Stromal cell of bone marrow (primary cell): ENCODE measurements at regions not wholly inside any gene's neighbourhood (a gene's known extent, or its start where the extent isn't known, plus 50 kb on each side); places are given as distances from the start of the nearest gene placed in this dataset.

Source experiments
- DNase-seq: peaks from one replicate; pipeline ENCODE4 v3.0.0-alpha.2; 2012; ENCODE audit warnings: low read depth

- no peak for DNase-seq
These were observed 73.4 kb downstream of the PITPNM2 start for GRCh38 chr12:123077298-123078119.

- no peak for DNase-seq
These were observed 74.1 kb downstream of the PITPNM2 start for GRCh38 chr12:123076604-123077297.

DNA sequence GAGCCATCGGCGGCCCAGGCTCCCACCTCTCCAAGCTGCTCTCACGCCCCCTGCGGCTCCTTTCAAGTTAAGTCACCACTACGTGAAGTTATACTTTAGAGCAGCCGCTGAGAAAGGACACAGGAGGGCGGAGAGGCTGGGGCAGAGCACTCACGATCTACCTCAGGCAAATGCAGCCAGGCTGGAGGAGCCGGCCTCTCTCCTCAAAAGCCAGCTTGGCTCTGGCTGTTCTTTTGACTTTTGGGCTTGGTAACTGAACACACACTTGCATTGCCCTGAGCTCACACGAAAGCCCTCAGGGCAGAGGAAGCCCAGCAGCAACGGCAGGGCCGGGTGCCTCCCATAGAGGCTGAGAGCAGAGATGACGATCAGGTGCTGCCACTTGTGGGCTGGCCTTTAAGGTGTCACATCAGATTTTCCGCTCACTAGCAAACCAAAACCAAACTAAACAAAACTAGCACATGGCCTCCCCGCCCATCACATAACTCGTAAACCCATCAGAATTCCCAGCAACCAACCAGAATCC, 75.2 kb downstream of the PITPNM2 start:
- no peak for DNase-seq

DNA sequence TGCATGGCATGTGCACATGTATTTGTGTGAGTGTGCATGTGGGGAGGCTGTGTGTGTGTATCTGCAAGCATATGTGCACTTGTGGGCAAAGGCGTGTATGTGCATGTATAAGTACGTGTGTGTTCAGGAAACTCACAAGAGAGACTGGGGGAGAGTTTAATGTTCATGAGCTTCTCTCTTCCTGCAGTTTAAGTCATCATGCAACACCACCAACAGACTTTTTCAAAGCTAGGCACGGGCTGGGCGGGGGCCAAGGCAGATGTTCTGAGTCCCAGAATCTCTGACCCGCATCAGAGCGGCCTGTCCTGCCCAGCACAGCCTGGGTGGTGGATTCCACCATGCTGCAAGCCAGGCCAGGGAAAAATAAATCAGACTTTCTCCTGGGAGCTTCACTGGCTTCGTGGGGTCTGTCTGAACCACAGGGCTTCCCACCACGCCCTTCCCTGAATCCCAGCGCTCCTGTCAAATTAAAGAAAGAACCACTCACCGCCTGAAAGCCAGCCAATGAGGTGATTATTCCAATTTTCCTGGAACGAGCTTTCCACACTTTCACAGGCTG, 75.7 kb downstream of the PITPNM2 start:
- no peak for DNase-seq

- no peak for DNase-seq
These were observed 76.7 kb downstream of the PITPNM2 start for GRCh38 chr12:123073962-123074801.

DNA sequence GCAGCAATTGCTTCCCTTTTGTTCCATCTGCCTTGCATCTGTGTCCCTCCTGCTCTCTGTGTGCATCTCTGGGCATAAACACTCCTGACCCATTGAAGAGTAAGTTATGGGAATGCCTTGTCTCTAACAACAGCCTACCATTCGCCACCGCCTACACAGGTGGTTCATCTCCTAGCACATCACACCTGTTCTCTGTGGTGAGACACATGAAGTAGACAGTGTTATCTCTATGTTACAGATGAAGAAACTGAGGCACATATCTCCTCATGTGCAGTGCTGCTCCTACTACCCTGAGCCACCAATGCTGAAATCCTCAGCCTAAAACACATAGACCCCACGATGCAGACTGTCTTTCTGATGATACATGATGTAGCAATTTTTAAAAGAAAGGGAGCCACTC, 77.6 kb downstream of the PITPNM2 start:
- DNase-seq, result no peak

DNA sequence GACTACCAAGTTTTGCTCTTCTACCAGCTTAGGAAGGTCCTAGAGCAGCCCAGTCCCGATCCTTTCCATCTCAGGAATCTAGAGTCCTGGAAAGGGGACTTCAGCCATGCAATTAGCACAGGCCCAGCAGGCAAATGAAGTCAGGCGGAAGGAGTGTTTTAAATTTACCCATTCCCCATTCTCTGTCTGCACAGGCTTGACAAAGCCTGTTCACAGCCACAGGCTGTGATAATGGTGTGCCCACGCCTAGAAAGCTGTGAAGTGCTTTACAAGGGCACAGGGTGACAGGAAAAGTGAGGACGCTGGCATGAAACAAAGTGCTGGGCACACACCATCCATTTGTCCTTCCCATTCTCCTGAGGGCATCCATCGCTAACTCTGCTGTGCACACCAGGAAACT, 79.0 kb downstream of the PITPNM2 start:
- DNase-seq, result no peak

DNA sequence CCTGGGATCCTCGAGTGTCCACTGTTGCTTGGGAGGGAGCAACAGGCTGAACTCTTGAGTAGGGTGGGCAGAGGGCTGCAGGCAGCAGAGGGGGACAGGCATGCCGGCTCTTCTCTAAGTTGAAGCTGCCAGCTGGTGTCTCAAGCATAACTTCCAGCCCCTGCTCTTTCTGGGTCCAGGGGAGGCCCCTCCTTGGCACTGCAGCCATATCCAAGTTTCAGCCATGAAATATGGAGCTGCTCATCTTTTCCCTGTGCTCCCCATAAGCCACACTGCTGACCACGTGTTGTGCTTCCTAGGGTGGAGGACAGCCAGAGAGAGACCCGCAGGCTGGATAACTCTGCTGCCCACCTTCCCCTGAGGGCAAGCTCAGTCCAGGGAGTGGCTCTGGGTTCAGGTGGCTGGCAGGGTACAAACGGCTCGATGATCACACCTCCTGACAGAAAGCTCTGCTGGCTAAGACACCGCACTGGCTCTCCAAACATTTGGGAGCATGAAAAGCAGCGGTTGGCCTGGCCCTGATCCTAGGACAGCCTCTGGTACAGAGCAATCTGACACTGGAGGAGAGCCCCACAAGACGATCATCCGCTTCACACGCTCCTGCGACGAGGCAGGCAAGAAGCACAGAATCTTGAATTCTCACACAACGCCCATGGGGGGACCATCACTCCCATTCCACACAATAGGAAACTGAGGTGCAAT, 79.6 kb downstream of the PITPNM2 start:
- no peak for DNase-seq

GRCh38 chr12:123070267-123071081, 80.4 kb downstream of the PITPNM2 start:
- DNase-seq, result no peak

DNA sequence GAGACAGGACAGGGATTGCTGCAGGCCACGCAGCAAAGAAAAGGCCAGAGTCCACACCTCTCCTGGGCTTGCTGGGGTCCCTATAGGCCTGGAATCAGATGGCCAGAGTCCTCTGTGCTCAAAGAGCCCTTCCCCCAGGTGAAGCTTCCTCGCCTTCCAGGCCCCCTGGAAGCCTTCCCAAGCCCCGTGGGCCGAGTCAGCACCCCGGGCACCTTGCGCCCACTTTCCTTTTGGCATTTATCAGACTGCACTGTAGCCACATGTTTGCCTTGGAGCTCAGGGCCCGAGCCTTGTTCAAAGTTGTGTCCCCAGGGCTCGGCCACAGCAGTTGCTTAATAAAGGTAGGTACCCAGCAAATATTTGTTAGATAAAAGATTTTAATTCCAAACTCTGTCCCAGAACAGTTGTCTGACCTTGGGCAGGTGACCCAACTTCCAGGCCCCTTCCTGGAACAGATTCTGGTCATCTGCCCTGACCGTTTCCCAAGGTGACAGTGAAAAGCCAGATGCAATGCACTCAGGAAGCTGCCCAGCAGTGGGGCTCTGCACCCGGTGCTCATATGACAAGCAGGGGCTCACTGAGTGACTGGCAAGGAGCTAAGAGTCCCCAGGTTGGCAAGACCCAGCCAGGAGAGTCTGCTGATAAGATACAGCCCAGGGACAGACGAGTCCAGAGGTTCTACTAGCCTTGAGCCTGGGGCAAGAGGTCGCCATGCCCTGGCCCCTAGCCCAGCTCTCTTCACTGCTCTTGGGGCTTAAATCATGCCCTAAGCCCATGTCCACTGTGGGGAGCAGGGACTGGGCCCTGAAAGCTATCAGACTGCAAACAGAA, 81.2 kb downstream of the PITPNM2 start:
- DNase-seq, result no peak

- DNase-seq, result no peak
These were observed 83.2 kb downstream of the PITPNM2 start for GRCh38 chr12:123067654-123068053.

GRCh38 chr12:123066384-123066710, 84.5 kb downstream of the PITPNM2 start:
- DNase-seq, result no peak

GRCh38 chr12:123065676-123066383, 85.1 kb downstream of the PITPNM2 start:
- DNase-seq, result no peak

- DNase-seq, result no peak
These were observed 84.6 kb downstream of the ARL6IP4 start for GRCh38 chr12:123064885-123065619.

GRCh38 chr12:123064366-123064765, 83.9 kb downstream of the ARL6IP4 start:
- DNase-seq, result no peak

DNA sequence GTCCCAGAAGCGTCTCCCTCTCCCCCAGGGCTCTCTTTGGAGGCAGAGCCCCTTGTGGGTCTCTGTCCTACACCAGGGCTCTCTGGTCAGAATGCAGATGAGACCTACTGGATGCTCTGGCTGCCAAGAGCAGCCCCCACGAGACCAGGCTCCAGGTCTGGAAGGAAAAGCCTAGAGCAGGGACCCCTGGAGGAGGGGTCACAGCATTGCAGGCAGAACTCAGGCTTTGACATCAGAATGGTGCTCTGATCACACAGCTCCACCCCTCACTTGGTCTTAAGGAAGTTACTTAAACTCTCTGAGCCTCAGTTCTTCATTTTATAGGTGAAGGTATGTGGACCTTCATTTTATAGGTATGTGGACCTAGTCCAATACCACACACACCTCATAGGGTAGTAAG, 83.1 kb downstream of the ARL6IP4 start:
- DNase-seq, result no peak

DNA sequence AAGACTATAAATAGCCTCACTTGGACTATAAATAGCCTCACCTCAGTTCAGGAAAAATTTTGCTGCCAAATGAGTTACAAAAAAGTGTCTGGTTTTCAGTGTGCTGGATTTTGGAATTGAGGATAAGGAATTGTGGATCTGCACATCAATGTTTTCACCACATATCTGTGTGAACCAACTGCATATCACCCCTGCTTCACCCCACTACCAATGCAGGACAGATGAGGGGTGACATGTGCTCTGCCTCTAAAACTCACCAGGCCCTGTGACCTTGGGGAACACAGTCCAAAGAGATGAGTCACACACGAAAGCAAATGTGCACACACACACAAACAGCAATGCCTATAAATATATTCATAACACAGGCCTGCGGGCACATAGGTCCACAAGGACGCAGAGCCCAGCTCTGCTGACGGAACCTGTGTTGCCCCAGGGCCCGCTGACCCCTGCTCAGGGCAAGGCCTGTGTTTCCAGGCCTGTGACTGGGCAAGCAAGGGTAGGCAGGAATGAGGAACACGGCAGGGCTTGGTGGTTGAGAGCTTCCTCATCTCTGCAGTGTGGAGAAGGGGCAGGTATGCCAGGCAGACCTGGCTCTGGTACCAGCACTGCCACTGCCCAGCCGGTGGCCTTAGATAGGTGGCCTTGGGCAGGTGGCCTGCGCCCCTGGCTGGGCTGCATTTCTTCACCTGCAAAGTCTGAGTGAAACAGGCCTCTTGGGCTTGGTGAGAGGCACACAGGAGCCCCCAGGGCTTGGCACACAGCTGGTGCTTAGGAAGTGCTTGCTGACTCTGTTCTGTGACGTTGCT, 82.4 kb downstream of the ARL6IP4 start:
- peak; percentile 48 for DNase-seq
